ENCODE measurements at regions not wholly inside any gene's neighbourhood (a gene's known extent, or its start where the extent isn't known, plus 50 kb on each side); places are given as distances from the start of the nearest gene placed in this dataset.

DNA sequence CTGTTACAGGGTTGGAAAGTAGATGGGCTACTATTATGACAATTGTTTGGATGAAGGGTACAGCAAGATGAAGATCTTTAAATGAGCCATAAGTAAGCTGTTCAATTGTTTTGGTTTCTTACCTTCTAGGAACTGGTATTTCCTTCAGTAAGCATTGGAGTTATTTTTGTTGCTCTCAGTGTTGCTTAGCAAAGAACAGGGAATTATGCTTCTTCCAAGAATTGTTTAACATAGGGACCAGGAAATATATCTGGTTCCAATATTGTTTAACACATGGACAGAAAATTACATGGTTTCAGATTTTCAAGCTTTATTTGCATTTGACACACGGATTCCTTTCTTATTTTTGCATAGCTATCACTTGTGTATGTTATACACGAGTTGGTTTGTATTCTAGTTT lies 1999.0 kb downstream of the ARAP2 start:
- TF ChIP-seq EZH2 (IDR thresholded peaks at IDR 0.05; ENCODE audit: insufficient read depth, poor library complexity, severe bottlenecking) (no peak), EZH2phosphoT487 (IDR thresholded peaks at IDR 0.05; ENCODE audit: insufficient read depth, low read depth) (no peak)
